ENCODE measurements at regions not wholly inside any gene's neighbourhood (a gene's known extent, or its start where the extent isn't known, plus 50 kb on each side); places are given as distances from the start of the nearest gene placed in this dataset.

DNA sequence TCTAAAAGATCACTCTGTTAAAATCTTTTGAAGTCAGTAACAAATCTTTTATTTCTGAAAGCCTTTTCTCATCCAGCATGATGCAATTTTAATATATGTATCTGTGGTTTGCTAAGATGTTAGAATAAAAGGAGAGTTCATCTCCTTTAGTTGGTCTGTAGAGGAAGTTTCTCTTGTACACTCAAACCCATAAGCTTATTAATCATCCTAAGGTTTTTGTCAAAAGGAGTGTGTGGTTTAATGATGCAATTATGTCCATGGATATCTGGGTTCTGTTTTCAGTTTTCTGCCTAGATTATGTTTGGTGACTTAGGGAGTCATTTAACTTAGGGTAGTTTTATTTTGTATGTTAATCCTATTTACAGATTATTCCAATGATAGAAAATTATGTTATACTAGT is 52.1 kb upstream of the NDST4 start:
- no peaks in the 10 kb centered on the region for H3K36me3 Mint-ChIP-seq (ENCODE audit: insufficient read depth)
- no peak overlapping the region for H3K27ac Mint-ChIP-seq (ENCODE audit: low read depth)
- ATAC-seq (replicated peaks; ENCODE audit: extremely low read depth, poor library complexity, severe bottlenecking) = no peak
- no peak for DNase-seq (ENCODE audit: low spot score in 2 of 2)
- H3K9me3 Mint-ChIP-seq = peaks cover 12% of the 10 kb centered on the region
- H3K27me3 Mint-ChIP-seq = no peaks in the 10 kb centered on the region
- no peak overlapping the region for H3K4me3 Mint-ChIP-seq
- H3K4me1 Mint-ChIP-seq = no peaks in the 10 kb centered on the region
